ENCODE measurements at regions not wholly inside any gene's neighbourhood (a gene's known extent, or its start where the extent isn't known, plus 50 kb on each side); places are given as distances from the start of the nearest gene placed in this dataset.
"Not testable (repeated sequence)": the region's sequence is repeated elsewhere in the genome, so short reads cannot be mapped to it uniquely, and the experiment has no call there.

DNA sequence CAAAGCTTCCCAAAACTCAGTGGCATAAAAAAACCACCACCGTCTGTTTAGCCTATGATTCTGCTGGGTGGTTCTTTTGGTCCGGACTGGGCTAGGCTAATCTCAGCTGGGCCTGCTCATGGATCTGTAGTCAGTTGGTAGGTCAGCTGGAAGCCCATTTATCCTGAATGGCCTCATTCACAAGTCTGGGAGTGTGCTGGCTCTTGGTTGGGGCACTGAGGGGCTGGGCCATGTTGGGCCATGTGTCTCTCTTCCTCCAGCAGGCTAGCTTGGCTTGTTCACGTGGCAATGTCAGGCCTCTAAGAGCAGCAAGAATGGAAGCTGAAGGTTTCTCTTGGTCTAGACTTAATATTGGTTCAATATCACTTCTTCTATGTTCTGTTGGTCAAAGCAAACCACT is 95.7 kb upstream of the HS6ST1 start:
- FAIRE-seq, result no peak
- no peak for DNase-seq (ENCODE audit: low spot score)

DNA sequence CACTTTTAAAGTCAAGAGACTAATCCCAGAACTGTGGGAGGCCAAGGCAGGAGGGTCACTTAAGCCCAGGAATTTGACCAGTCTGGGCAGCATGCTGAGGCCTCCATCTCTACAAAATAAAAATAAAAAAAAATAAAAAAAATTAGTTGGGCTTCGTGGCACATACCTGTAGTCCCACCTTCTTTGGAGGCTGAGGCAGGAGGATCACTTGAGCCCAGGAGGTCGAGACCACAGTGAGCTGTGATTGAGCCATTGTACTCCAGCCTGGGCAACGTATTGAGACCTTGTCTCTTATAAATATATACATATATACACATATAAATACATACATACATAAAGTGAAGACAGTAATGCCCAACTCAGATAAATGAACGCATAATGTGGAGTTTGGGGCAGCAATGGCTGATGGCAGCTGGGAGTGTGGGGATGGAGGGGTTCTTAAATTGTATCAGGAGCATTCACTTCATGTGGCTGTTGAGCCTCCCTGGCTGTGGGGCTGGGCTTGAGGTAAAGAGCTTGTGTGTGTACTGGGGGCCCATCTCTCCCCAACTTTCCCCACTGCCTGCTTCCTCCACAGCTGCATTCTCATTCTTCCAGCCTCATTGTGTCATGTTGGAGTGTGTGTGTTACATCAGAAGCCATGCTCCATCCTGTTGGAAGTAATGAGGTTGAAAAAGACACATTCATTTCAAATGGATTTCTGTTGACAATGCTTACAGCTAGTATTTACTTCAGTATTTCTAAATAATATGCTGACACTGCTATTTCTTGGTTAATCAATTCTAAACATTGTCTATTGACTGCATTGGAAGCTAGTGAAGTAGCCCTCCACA is 96.5 kb upstream of the HS6ST1 start:
- no peak for FAIRE-seq
- DNase-seq (ENCODE audit: low spot score), result no peak

DNA sequence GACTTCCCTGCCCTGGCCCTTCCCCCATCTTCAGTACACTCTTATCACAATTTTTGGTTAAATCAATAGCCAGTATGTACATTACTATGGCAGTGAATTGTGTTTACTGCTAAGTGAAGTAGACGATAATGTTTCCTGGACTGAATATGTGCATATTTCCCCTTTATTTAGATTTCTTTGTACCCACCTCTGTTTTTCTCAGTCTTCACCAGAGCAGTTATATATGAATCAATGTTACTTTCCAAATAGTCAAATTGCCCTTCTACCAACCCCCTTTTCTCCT is 97.1 kb upstream of the HS6ST1 start:
- FAIRE-seq (no peak), DNase-seq (ENCODE audit: low spot score) (no peak)

DNA sequence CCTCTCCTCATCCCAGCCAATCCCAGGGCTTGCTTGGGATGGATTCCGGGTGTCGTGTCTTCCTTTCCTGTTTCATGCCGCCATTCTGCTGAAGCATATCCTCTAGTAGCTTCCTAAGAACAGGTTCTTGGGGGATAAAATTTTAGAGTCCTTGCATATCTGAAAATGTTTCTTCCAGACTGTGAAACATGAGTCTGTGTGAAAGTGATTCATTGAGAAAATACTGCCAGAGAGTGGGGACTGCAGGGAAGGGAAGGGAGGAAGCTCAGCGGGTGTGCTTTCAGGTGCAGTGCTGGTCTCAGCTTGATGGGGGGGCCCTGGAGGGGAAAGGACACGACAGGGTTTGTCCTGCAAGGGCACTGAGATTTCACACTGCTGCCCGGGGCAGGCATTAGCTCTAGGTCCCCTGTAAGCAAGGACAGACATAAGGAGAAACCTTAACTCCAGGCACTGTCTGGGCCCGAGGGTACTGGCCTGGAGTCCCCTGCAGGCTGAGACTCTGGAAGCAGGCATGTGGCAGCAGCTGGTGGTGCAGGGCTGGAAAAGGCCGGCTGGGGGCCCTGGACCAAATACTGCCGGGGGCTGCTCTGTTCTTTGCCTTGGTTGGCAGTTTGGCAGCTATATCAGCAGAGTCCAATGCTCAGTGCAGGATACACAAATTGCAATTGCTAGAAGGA is 97.6 kb upstream of the HS6ST1 start:
- no peak for DNase-seq (ENCODE audit: low spot score)
- no peak for FAIRE-seq

DNA sequence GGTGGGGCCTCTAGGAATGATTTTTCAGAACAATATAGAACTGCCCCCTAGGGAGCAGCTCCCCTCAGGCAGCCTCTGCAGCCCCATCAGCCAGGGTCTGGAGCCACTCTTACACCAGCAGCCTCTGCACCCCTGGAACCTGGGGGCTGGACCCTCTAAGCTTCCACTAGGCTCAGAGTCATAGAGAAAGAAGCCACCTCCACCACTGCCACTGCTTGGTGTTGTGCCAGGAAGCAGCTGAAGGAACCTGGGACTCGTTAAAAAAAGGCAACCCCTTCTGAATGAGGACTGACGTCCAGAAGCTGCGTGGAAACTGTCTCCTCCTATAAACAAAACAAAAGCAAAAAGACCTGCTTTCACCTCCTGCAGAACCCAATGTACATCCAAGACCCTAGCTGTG is 98.1 kb upstream of the HS6ST1 start:
- FAIRE-seq (no peak), DNase-seq (ENCODE audit: low spot score) (no peak)

DNA sequence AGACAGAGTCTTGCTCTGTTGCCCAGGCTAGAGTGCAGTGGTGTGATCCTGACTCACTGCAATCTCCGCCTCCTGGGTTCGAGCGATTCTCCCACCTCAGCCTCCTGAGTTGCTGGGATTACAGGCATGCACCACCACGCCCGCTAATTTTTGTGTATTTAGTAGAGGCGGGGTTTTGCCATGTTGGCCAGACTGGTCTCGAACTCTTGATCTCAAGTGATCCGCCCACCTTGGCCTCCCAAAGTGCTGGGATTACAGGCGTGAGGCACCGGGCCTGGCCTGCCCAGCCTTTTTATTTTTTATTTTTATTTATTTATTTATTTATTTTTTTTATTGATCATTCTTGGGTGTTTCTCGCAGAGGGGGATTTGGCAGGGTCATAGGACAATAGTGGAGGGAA is 98.6 kb upstream of the HS6ST1 start:
- not testable (repeated sequence) for FAIRE-seq; DNase-seq (ENCODE audit: low spot score)

DNA sequence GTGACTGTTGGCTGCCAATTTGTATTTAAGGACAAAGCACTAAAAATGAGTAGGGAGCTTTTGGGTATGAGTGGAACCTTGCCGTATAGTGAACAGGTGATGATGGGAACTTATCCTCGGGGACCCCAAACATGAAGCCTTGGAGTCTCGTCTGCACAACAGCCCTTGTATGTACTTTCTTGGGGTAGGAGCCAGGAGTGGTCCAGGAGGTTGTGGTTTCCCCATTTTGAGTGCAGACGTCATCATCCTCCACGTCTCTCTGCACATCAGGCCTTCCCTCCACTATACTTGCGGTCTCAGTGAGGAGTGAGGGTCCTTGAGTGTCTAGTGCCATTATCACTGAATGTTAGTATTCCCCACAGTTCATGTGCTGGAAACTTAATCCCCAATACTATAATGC is 101.5 kb upstream of the HS6ST1 start:
- DNase-seq (ENCODE audit: low spot score) (no peak), FAIRE-seq (no peak)

DNA sequence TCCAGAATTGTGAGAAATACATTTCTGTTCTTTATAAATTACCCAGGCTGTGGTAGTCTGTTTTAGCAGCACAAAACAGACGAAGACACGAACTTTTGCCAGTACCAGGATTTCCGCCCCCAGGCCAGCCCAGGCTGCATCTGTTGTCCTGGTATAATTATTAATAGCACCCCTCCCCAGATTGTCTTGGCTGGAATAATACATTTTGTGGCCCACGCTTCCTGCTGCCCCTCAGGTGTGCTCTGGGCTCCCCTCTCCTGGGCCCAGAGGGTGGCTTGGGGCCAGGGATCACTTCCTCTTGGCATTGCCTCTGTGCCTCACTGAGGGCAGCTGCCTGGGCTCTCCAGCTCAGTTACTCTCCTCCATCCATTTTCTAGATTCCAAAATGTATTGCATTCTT is 102.1 kb upstream of the HS6ST1 start:
- DNase-seq (ENCODE audit: low spot score), result no peak
- no peak for FAIRE-seq

DNA sequence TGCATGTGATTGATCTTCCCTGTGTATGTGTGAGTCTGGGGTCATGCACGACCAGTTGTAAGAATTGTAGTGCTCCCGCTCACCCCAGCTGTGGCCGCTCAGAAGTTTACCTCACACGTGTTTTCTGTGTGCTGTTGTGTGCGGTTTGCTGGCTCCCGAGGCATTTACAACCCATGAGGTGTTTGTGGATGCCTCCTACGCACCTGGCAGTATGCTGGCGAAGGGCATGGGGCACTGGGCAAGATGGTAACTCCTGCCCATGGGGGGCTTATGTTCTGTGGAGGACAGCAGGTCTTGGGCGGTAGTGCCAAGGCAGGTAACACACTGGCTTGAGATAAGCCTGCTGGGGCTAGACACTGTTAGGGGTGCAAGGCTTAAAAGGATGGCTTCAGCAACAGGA is 102.6 kb upstream of the HS6ST1 start:
- DNase-seq (ENCODE audit: low spot score) (no peak), FAIRE-seq (no peak)

DNA sequence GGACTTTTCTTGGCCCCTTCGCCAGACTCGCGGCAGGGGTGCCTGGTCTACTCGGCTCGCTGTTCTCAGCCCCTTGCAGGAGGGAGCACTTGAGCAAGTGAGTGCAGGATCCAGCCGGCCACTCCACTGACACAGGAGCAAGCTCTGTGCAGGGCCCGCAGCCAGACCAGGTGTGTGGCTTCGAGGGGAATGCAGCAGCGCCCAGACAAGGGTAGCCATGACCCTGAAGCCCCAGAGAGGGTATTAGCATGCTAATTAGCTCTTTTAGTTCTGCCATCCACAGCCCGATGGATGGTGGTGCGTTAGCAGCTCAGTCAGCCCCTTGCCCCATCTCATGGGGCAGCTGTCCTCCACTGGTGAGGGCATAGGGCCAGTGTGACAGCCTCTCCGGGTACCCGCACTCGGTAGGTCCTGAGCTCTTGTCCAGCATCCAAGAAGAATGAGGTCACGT is 103.2 kb upstream of the HS6ST1 start:
- FAIRE-seq, result no peak
- no peak for DNase-seq (ENCODE audit: low spot score)

DNA sequence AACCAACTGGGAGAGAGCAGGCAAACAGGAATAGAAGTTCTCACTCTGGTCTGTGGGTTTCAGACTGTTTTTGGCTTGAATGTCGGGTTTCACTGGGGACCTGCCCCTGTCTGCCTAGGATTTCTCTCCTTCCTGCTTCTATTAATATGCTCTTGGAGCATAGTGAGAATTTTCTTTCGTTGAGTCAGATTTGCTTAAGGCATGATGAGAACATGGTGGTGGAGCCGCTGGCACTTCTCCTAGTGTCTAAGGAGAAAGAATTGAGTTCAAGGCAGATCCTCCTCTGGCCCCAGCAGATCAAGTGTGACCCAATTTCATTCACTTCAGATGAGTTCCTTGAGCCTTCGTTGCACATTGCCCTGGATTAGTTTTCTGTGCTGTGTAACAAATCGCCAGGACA is 103.9 kb upstream of the HS6ST1 start:
- no peak for FAIRE-seq
- DNase-seq (ENCODE audit: low spot score), result no peak

DNA sequence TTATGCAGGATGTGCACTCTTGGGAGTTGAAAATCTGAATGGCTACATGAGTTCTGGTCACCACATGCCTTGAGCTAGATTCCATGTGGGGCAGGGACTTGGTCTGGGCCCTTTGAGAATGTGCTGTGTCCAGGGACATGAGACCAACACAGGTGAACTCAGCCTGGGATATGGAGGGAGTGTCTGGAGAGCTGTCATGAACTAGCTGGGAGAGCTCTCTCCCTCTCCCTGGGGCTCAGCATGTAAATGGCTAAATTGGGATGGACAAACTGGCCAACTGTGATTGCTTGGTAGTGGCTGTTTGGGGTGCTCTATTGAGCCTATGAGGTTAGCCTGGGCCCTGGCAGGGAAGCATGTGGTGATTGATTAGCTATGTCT is 105.1 kb upstream of the HS6ST1 start:
- no peak for DNase-seq (ENCODE audit: low spot score)
- FAIRE-seq, result no peak

DNA sequence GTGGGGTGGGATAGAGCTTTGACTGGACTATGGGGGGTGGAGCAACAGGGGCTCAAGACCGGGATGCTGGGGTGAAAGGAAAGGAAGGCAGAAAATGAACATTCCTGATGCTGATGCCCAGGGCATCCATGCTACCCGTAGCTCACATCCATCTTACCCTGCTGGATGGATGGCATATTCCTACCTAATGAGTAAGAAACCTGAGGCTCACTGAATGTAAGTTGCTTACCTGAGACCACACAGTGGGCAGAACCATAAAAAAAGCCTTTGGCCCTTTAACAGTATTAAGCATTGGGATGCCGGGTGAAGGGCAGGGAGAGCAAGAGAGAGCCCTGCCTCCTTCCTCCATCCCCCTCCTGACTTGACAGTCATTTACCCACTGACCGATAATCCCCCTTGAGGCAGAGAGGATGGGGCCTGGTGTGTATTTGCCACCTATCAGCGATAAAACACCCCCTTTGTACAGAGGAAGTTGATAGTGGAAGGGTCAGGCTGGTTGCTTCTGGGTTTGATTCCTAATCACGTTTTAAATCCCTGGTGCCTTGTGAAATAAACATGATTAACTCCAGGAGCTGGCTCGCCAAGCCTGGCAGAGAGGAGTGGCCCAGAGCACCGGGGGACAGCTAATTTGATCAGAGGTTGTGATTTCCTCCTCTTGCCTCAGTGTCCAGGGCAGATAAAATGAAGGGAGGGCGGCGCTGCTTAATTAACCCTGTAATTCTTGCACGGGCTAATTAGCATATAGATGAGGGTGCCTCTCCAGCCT is 105.9 kb upstream of the HS6ST1 start:
- no peak for DNase-seq (ENCODE audit: low spot score)
- FAIRE-seq, result no peak

DNA sequence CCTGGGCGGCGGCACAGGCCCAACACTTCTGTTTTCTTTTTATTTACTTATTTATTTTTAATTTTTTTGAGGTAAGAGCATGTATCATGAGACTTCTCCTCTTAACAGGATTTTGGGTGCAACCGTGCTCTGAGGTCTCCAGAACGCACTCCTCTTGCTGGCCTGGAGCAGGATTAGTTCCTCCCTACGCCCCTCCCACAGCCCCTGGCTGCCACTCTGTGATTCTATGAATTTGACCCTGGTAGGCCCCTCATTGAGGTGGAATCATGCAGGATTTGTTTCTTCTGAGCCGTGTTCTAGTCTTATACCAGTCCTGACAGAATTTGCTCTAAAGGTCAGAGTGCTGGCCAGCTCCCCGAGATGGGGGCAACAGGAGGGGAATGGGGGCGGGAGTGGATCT is 106.5 kb upstream of the HS6ST1 start:
- DNase-seq (ENCODE audit: low spot score) (no peak), FAIRE-seq (no peak)

DNA sequence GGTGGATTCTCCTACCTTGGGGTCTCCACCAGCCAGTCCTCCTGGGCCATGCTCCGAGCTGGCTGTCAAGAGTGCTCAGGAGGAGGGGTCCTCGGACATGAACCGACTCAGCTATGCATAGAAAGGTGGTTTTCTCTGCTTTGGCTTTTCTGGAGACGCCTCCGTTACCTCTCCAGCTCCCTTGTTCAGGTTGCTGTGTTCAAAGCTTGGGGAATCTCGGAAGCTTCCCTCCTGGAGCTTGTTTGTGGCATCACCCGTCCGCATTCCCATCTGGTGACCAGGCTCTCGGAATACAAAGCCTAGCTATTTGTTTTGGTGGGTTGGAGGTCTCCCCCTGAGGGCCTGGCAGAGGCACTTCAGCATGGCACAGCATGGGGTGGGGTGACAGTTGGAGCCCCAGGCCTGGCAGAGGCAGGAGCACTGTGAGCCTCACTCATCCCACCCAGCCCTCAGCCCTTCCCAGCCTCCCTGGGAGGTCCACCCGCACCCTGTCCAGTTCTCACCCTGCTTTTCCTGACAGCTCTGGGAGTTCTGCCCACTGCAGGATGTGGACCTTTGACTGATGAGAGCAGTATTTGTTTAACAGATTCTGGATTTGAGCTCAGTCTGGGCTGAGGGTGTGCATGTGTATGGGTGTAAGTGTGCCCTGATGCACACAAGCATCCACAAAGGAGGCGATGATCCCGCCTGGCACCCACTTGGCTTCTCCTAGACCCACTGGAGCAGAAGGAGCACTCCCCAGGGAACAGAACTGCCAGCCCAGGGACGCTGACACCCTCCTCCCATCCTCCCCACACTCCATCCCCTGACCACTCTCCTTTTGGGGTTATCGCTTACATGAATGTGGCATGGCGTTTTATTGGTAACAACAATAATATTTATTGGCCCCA is 107.3 kb upstream of the HS6ST1 start:
- DNase-seq (ENCODE audit: low spot score) (no peak), FAIRE-seq (no peak)

DNA sequence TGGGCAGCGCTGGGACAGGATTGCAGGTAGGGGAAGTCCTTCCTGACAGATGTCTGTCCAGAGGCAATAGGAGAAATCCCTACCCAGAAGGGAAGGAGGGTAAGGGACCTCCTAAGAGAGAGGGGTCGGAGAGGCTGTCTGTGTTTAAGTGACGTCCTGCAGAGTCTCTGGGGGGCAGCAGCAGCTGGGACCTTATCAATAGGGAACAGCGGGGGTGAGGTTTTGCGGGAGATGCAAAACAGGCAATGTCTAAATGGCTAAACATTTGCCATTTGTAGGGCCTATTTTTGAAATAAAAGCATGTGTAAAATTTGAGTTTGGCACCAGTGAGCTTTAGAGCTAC is 108.7 kb upstream of the HS6ST1 start:
- no peak for FAIRE-seq
- DNase-seq (ENCODE audit: low spot score), result no peak

DNA sequence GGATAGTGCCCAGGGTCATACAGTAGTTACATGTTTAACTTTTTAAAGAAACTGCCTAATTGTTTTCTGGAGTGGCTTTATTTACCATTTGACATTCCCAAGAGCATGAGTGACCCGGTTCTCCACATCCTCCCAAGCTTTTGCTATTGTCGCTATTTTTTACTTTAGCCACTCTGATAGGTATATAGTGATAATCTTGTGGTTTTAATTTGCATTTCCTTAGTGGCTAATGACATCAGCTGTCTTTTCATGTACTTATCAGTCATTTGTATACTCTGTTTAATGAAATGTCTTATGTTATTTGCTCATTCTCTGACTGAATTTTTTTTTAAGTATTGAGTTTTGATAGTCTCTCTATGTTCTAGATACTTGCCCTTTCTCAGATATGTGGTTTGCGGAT is 109.7 kb upstream of the HS6ST1 start:
- no peak for FAIRE-seq
- no peak for DNase-seq (ENCODE audit: low spot score)

DNA sequence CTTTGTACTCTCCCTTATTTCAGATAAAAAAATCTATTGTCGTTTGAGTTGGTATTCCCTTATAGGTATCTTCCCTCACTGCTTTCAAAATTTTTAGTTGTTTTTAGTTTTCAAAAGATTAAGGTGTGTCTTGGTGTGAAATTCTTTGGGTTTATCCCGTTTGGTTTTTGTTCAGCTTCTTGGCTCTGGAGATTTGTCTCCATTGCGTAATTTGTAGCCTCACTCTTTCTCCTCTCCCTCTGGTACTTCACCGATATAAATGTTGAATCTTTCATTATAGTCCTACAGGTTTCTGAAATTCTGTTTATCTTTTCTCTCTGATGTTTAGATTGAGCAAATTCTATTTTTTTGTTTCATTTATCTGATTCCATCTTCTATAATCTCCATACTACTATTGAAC is 113.8 kb upstream of the HS6ST1 start:
- DNase-seq (ENCODE audit: low spot score) (no peak), FAIRE-seq (no peak)

DNA sequence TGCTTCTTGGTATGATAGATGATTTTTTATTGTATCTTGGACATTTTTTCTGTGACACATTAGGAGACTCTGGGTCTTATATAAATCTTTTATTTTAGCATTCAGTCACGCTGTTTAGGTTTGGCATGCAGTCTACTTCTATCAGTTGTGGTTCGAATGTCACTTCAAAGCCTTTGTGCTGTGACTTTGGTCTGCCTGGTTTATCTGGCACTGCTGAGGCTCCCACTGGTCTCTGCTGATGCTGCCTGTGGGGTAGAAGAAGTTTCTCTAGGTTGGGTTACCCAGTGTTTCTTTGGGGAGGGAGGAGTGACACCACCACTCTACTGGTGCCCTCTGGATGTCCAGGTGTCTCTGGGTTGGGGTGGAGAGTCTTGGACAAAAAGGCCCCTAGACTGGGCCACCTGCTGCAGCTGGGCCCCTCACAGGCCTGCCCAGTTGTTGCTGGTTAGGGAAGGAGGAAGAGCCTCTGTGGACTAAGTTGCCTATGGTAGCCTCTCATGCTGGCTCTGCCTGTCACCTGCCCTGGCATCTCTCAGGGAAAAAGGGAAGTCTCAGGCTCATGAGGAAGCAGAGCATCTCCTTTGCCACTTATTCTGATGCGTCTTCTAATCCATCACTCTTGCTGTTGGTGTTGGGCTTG is 115.4 kb upstream of the HS6ST1 start:
- DNase-seq (ENCODE audit: low spot score) (no peak), FAIRE-seq (no peak)

DNA sequence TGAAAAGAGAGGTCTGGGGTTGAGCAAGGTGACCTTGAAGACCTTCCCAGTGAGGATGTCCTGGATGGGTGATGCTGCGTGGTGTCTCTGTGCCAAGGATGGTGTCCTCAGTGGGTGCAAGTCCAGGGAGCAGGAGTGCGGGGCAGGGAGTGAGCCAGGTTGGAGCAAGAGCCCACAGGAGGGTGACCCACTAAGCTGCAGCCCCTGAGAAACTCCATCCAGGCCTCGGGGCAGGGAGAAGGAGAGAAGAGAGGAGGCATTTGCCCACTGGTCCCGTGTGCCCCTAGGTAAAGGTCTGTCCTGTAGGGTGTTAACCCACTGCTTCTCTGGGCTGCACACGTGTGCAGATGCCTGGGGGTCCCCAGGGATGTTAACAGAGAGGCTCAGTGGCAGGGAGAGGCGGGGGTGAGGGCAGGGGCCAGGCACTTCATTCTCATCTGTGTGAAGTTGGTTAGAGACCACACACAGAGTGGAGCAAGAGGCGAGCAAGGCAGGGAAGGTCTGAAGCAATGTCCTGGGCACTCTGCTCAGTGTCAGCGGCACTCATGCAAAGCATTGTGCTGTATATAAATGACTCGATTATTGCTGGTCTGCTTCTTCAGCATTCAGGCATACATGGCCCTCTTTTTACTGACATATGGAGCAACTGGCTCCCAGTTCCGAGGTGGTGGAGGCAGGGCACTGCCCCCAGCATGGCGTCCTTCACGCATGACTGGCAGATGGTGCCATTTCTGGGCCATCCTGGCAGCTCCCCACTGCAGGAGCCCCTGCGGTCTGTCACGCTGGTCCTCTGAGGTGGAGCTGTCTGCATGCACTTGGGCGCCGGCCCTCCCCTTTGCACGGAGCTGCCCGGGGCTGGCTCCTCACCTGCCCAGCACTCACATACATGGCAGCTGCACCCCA is 117.2 kb upstream of the HS6ST1 start:
- no peak for FAIRE-seq
- DNase-seq (ENCODE audit: low spot score), result no peak

Data from RCC 7860 (cell line).